Ramos (cell line): ENCODE measurements at regions not wholly inside any gene's neighbourhood (a gene's known extent, or its start where the extent isn't known, plus 50 kb on each side); places are given as distances from the start of the nearest gene placed in this dataset.

Source experiments
- in situ Hi-C: fragments of 300-500 bp; cut with MboI; formaldehyde crosslinking; loops from one replicate; pipeline ENCODE4 v1.14.3; 2022; ENCODE audit warnings: low sequenced_read_pairs; ENCODE audit not compliant: unreplicated experiment

DNA sequence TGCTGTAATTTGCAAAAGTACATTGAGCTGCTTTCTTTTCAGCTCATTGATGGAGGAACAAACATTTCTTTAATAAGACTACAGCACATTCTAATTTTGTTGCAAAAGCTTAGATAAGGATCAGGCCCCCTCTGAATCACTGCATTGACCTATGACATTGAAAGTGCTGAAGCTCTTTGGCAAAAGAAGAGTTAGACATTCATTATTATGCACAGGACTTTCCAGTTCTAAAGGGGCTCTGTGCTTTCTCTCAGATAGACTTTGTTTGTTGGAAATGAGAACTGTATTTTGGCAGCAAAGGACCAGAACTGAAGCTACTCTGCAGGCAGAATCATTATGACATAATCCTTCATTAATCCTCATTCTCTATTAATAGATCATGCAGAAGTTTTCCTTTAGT lies 252.9 kb upstream of the SOX2 start:
- in situ Hi-C loops, result no loop called here

DNA sequence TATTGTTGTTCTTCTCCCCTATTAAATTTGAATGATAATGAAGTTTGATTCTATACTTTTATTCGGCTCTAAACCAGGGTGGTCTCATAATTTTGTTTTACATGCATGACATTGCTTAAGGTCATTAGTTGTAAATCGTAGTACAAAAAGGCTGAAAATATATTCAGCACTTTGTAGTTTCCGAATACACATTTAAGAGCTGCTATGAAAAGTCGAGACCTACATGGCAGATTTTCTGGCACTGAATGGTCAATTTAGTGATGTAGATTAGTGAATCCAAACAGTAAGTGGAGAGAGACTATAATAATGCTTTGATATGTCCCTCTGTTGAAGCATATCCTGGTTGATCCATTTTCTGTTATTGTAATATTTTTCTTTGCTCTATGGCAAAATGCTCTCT lies 254.0 kb upstream of the SOX2 start:
- in situ Hi-C loops, result no loop called here

DNA sequence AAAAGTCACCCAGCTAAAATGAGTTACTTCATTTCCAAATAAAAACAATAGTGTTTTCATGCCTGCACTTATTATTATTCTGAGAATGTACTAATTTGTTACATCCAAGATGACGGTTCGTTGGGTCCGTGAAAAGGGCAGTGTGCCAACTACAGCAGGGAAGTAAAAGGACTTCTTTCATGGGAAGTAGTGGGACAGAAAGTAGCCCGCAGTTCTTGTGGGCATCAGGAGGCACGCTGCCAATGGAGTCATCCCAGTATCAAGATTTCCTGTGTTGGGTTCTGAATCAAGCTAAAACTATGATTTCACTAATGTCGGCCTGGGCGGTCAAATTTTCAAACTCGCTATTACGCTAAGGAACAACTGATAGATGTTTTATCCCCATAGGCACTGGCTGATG lies 254.5 kb upstream of the SOX2 start:
- in situ Hi-C loops, result no loop called here

DNA sequence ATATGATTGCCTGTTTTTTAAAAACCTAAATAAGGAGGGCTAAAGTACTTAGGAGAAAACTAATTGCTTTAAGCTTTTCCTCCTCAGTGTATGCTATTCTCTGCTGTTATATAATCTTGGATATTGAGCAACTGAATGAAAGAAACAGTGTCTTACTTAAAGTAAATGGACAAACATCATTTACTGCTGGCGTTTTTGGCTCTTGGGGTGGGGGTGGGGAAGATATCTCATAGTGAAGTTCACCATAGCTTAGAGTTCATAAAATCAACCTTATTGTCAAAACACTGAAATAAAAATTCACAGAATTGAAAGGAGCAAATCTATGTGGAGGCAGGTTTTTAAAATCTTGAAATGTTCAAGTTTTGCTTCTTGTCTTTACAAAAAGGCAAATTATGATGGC lies 256.4 kb upstream of the SOX2 start:
- in situ Hi-C loops, result no loop called here

DNA sequence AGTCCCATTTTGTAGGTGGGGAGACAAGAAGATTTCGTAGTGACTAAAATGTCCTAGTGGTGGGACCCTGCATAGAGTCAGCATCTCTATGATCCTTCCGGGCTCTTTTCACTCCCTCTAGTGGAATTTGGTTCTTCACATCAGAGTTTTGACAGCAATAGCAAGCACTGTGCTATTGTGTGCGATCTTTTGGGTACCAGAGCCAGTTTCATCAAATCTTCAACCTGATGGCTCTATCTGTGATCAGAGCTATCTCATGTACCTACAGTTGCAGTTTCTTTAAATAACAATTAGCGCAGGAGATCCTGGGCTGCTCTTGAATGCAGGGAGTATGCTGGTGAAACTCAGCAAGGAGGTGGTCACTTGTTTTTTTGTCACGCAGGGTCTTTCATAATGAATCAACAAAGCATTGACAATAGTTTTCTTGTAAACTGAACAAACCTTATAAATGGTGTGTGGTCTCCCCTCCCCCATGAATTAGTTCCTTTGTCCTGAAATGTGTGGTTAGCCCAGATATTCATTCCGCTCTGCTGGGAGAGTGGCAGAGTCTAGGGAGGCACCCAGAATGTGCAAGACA lies 257.2 kb upstream of the SOX2 start:
- in situ Hi-C loops, result no loop called here

DNA sequence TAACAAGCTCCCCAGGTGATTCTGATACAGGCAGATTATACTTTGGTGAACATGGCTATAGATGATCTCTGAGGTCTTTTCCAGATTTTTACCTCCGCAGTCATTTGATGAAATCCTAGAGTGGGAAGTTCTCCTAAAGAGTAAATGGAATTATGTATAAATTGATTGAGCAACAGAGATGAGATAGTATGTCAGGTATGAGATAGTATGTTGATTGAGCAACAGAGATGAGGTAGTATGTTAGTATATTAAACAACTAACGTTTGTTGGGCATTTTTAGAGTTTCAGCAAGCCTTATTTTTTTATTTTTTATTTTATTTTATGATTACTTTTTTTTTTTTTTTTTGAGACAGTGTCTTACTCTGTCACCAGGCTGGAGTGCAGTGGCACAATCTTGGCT lies 265.0 kb upstream of the SOX2 start:
- in situ Hi-C loops, result no loop called here

DNA sequence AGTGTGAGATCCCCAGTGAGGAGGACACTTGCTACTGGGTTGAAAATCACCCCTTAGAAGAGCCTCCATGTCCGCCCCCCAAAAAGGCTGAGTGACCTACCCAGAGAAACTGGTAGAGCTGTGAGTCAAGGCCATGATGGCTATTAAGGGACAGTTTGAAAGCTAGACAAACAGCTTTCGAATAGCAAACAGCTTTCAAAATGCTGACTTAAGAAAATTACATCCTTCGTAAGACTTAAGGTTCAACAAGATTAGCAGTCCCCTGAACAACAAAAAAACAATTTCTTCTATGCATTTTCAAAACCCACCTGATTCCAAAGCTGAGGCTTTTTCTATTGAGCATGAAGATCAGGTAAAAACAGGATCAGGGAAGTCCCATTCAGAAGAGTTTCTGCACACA lies 269.7 kb upstream of the SOX2 start:
- in situ Hi-C loops, result no loop called here

DNA sequence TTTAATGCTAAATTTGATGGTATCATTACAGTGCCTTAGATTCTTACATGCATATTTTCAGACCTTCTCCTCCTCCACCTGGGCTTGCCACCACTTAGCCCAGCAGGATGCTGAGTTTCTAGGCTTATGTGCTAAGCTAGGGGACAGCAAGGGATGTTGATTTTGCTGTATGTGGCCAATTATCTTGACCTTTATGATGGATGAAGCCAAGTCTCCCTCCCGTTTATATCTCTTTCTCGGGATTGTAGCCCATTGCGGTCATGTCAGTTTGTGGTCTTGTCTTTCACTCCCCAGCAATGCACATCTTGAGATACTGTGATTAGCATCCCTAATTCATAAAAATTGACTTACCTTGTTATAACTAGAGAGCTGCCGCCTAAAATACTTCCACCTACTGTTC lies 278.7 kb upstream of the SOX2 start:
- in situ Hi-C loops, result no loop called here

DNA sequence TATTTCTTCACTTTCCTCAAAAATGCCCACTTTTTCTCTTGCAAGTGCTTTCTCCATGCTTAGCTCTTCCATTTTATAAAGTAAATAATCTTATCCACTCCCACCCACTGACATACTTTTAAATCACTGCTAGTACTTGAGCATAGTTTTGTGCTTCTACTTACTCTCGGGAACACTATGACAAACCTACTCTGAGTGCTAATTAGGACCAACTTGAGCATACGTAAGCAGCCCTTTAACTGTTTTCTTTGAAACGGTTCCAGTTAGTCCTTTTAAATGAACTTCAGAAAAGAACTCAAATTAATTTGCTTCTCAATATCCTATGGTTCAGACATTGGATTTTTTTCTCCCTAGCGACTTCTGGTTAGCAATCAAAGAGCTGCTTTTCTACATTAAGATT lies 280.0 kb upstream of the SOX2 start:
- in situ Hi-C loops, result no loop called here

DNA sequence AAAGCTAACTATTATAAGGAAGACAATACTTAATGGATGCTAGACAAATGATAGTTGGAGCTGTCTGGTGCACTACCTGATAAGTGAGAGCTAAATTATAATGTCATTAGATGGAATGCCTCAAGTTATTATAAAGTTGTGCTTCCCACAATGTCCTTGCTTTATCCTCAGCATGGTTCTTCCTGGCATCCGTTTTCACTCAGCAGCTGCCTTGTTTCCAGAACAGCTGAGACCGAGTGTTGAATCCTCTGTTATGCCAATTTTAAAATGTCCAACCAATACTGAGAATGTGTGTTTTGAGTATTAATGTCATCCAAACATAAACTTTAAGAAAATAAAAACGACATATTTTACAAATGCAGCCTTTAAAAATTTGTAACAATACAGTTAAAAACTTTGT lies 286.7 kb upstream of the SOX2 start:
- in situ Hi-C loops, result no loop called here

DNA sequence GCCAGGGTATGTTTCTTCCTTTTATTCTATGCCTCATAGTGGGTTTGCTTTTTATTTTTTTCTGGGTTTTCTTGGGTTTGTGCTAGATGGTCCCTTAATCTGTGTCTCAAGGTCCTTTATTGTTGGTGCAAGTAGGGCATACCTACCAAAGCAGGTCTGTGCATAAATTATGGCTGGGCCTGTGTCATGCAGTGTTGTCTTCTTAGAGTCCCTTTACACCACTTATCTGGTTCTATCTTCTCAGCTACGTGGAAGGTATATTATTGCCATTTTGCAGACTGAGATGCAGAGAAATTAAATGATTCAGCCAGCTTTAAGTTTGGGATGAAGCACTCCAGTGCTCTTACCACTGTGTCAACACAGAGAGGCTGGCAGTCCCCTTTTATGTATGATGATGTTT lies 293.5 kb upstream of the SOX2 start:
- in situ Hi-C loops, result no loop called here

DNA sequence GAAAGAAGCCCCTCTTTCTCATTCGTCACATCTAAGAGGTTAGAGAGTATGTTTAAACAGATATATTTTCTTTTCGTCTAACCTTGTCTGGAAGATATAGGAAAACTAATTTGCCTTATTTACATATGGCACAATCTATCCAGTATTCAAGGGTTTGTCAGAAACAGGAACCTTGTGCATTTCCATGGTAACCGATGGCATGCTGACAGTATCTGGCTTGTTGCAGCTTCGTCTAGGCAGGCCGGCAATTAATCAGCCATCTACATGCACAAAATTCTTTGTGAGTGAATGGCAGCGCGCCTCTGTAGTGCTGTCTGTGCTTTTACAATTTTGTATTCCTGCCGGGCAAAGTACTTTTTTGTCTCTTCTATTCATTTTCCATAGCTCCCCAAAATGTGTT lies 294.0 kb upstream of the SOX2 start:
- in situ Hi-C loops, result no loop called here

DNA sequence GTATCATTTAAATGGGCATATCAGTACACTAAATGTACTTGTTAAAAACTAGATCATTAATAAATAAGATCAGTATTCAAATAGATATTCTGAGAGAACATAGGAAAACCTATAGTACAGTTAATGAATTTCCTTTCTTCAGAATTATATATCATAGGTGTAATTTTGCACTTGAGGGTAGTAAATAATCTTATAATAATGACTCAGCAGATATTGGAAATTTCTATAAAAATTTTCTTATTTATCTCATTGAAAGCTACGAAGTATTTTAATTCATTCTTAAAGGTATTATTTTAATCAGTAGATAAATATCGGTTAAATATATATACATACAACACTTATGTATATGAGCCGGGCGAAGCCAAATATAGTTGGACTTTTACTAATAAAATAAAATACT lies 300.9 kb upstream of the SOX2 start:
- in situ Hi-C loops, result no loop called here

DNA sequence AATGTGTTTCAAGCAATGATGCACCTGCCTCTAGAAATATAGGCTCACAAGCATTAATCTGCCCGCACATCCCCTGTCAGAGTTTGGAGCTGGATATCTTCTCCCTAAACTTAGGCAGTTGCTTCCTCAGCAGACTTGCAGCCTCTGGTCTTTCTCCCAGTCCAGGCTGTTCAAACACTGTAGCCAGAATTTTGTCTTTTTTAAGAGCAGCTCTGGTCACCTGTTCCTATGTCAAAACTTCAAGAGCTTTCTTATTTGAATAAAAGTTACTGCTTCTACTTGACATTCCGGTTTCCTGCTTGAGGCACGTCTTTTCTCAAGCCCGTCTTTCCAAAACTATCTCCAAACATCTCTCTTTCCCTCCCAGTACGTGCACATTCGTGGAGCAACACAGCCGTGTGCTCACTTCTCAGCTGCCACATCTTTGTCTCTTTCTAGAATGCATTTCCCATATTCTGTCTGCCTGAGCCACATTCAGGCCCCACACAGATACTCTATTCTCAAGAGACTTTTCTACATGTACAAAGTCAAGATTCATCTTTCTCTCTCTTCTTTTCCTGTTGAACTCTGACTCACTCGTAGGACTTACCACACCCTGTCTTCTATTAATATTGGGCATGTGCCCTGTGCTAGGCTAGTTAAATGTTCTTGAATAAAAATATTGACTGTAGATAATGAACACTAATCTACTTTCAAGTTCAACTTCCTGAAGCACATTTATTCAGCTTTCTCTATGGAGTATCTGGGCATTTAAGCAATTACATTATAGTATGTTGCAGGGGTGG lies 307.7 kb upstream of the SOX2 start:
- in situ Hi-C loops, result no loop called here

DNA sequence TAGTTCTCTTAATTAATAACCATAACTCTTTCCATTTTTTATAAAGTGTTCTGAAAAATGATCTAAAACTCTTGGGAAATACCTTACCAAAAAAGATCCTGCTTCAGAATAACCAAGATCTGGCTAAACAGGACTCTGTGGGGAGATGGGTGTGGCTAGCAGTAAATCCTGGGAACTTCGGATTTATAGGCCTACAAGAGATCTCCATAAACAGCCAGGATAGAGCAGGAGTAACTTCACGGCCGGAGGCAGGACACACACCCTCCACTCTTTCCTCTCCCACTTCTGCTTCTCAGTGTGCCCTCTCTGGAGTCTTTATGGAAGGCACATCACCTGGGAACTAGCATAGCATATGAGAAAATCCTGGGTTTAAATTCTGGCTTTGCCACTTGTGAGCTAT lies 309.4 kb upstream of the SOX2 start:
- in situ Hi-C loops, result no loop called here

DNA sequence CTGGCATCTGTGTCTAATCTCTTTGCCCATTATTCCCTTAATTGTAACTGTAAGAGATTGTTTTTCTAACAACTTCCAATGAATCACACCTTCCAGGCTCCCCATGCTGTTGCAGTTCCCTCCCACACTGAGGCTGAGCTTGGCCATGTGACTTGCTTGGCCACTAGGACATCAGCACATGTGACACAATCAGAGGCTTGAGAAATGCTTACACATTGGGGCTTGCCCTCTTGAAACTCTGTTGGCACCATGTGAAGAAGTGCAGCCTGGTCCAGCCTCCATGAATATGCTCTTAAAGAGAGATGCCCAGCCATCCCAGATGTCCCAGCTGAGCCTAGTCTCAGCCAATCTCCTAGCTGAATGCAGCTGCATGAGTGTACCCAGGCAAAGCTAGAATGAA lies 326.8 kb upstream of the SOX2 start:
- in situ Hi-C loops, result no loop called here

DNA sequence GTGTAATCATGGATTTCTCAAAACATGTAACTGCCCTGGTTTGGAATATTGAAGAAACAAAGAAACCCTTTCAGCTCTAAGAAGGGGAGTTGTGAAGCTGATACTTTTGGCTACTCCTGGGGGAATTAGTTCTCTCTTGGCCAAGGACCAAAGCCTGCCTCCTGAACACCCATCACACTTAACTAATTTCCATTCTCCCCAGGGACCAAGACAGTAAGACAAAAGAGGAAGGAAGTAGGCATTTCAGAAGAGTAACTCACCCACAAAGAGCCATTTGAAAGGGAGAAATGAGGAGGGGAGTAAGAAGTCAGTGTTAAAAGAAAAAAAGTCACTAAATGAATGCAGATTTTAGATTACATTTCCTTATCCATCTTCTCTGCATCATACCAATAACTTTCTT lies 328.0 kb upstream of the SOX2 start:
- in situ Hi-C loops, result no loop called here

DNA sequence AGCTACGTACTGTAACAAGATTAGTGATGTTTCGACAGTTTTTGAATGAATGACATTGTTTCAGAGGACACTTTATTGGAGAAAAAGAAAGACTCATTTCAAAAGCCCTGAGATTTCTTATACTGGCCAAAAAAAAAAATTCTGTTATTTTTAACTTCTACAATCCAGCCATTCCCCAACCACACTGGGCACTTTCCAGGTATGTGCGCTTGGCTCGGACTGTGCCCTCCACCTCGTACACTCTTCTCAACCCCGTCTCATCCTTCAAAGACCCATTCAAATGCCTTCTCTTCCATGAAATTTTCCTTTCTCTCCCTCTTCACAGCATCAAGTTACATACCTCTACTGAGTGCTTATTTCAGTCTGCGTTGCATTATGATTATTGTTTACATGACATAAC lies 328.5 kb upstream of the SOX2 start:
- in situ Hi-C loops, result no loop called here

DNA sequence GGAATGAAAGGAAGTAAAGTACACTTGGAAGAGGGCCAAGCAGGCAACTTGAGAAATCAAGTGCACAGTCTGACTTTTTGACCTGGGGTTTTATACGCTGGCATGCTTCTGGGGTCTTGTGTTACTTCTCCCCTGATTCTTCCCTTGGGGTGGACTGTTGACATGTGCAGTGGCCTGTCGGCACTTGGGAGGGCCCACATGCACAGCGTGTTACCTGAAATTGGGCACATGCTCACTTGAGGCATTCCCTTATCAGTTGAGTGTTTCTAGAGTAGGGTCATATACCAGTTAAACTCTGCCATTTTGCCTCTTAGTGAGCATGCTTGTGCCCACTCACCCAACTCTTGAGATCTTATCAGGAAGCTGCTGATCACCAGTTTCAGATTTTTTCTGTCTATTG lies 329.1 kb upstream of the SOX2 start:
- in situ Hi-C loops, result no loop called here

DNA sequence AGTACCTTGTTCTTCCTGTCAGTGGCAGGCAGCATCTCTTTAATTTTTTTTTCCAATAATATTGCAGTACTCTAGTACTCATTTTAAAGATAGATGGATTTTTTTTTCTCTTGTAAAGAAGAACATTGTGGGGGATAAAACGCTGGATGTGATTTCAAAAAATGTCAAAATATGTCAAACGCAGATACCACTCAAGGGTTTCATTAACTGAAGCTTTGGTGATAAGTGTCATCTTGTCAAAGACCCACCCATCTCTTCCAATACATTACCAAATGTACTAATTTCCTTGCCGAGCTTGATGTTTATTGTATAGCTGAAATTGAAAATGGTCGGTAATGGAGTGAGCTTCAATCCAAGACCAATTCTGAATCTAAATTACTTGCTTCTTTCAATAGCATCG lies 332.4 kb upstream of the SOX2 start:
- in situ Hi-C loops, result no loop called here

DNA sequence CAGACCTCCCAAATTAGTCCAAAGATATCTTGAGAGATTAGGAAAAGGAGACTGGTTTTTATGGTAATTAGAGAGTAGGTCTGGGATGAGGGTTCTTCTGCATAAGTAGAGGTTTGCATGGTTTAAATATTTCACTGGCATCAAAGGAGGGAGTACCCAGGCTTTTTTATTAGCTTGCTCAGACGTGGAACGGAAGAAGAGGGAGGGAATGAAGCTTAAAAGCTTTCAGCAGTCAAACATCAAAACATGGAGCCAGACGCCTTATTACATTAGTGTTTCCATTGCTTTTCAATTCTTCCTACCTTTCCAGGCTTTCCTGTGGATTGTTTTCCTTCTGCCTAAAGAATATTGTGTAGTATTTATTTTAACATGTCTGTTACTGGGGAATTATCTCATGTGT lies 342.1 kb upstream of the SOX2 start:
- in situ Hi-C loops, result no loop called here

DNA sequence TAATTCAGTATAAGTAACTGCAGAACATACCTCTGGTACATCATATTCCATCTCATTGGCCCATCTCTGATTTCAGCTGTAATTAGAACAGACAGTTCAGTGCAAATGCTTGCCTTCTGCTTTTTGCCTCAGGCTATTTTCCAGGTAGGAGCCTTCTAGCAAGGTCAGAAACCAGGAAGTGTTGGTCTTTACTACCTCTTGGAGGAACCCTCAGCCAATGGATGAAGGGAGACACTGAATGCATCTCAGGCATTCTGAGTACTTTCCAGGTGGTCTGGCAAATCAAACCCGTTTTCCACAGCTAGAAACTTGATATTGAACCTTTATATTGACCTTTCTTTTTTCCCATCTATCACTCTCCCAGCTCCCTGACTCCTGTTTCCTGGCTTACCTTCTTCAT lies 348.5 kb upstream of the SOX2 start:
- in situ Hi-C loops, result no loop called here
